Tibial nerve (tissue), 4 donors: ENCODE measurements at regions not wholly inside any gene's neighbourhood (a gene's known extent, or its start where the extent isn't known, plus 50 kb on each side); places are given as distances from the start of the nearest gene placed in this dataset.
"Not testable (repeated sequence)": the region's sequence is repeated elsewhere in the genome, so short reads cannot be mapped to it uniquely, and the experiment has no call there.

Experiments
- DNase-seq, 2 donors: peaks; one replicate each; pipeline ENCODE4 v3.0.0-alpha.2; 2019; ENCODE audit warnings: low spot score in 2 of 2
- H3K27ac ChIP-seq, 4 donors: fragments of 200-600 bp; sonication (generic) in 3 of 4; one replicate each; pipeline ENCODE4 v1.5.1; 2017 to 2019; ENCODE audit warnings: mild to moderate bottlenecking in 1 of 4
- H3K27me3 ChIP-seq, 2 donors: fragments of 200-600 bp; sonication (generic) in 1 of 2; one replicate each; pipeline versions ENCODE4 v1.5.1 to v1.6.0; 2017 to 2019
- H3K36me3 ChIP-seq, 3 donors: fragments of 200-600 bp; sonication (generic); one replicate each; pipeline ENCODE4 v1.5.1; 2018 to 2019
- H3K4me1 ChIP-seq, 4 donors: fragments of 200-600 bp; sonication (generic) in 3 of 4; one replicate each; pipeline ENCODE4 v1.5.1; 2017 to 2019
- H3K4me3 ChIP-seq, 4 donors: fragments of 200-600 bp; sonication (generic) in 3 of 4; one replicate each; pipeline ENCODE4 v1.5.1; 2017 to 2019; ENCODE audit warnings: mild to moderate bottlenecking in 1 of 4, moderate library complexity in 1 of 4
- H3K9me3 ChIP-seq, 4 donors: fragments of 200-600 bp; sonication (generic) in 3 of 4; one replicate each; pipeline ENCODE4 v1.5.1; 2017 to 2019
- EP300 ChIP-seq, 2 donors: sonication (generic); formaldehyde crosslinking; IDR thresholded peaks; one replicate each; pipeline ENCODE4 v1.6.1; 2017; ENCODE audit warnings: antibody characterized with exemption in 2 of 2, mild to moderate bottlenecking in 1 of 2
- POLR2A ChIP-seq, 2 donors: fragments of 450-650 bp; IDR thresholded peaks; one replicate each; pipeline ENCODE4 v1.6.1; 2017; ENCODE audit warnings: antibody characterized with exemption in 2 of 2, mild to moderate bottlenecking in 2 of 2, moderate library complexity in 2 of 2
- WGBS, 2 donors: methylation state at CpG; one replicate each; pipeline ENCODE4 v1.1.5; 2018; 5-methylcytosine and 5-hydroxymethylcytosine counted together
- TF ChIP-seq, protein P1 (sequence below), 5 experiments: fragments of 200-600 bp in 3 of 5; fragments of 450-650 bp in 2 of 5; sonication (generic) in 3 of 5; IDR thresholded peaks; one replicate each; pipeline ENCODE4 v1.5.1; 2016 to 2019; ENCODE audit warnings: antibody characterized with exemption in 5 of 5, mild to moderate bottlenecking in 3 of 5, moderate library complexity in 2 of 5

DNA sequence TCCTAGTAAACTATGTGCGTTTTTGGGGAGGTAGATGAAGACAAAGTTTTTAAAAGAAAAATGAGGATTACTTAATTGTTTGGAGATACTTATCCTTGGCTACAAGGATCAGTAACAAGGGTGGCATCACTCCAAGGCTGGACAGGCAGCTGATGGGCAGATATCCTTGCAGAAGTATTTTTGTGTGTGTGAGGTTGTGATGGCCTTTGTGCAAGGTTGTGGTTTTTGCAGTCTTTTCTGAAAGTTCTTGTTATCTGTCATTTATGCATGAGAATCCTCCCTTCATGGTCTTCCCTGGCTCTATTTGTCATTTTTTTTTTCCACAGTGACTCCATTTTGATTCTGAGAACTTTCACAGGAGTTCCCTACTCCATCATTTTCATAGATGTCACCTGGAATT lies 96.0 kb upstream of the C1GALT1C1 start:
- H3K4me3 ChIP-seq = no peak overlapping the region
- no peak overlapping the region for H3K27ac ChIP-seq
- TF ChIP-seq, protein P1, sequence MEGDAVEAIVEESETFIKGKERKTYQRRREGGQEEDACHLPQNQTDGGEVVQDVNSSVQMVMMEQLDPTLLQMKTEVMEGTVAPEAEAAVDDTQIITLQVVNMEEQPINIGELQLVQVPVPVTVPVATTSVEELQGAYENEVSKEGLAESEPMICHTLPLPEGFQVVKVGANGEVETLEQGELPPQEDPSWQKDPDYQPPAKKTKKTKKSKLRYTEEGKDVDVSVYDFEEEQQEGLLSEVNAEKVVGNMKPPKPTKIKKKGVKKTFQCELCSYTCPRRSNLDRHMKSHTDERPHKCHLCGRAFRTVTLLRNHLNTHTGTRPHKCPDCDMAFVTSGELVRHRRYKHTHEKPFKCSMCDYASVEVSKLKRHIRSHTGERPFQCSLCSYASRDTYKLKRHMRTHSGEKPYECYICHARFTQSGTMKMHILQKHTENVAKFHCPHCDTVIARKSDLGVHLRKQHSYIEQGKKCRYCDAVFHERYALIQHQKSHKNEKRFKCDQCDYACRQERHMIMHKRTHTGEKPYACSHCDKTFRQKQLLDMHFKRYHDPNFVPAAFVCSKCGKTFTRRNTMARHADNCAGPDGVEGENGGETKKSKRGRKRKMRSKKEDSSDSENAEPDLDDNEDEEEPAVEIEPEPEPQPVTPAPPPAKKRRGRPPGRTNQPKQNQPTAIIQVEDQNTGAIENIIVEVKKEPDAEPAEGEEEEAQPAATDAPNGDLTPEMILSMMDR (IDR thresholded peaks at IDR 0.05) = no peak
- TF ChIP-seq EP300 (IDR thresholded peaks at IDR 0.05) = no peak
- TF ChIP-seq POLR2A (IDR thresholded peaks at IDR 0.05) = no peak
- no peak for DNase-seq
- no peaks in the 10 kb centered on the region for H3K9me3 ChIP-seq
- H3K27me3 ChIP-seq = no peaks in the 10 kb centered on the region
- peaks cover 0 to 4% (median 0%) of the 10 kb centered on the region in 4 donors for H3K4me1 ChIP-seq
- no peaks in the 10 kb centered on the region for H3K36me3 ChIP-seq
- WGBS, 2 donors = 73 to 86% methylated on average over 1 of the region's 1 CpG

DNA sequence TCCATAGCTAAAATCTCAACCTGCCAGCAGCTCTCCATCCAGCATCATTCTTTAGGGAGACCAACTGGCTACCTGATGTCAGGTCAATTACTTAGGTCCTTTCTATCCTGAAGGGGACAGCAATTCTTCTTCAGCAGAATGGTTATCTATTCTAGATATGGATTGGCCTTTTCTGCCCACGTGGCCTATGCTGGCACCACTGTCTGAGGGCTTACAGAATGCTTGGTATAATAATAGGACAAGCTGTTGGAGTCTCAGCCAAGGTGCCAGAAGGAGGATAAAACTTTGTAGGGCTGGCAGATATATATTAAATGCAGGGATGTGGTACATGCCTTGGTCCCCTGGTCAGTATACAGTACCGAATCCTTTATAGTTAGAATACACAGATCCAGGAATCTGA lies 89.8 kb upstream of the C1GALT1C1 start:
- H3K27me3 ChIP-seq = no peaks in the 10 kb centered on the region
- H3K36me3 ChIP-seq = no peaks in the 10 kb centered on the region
- H3K4me1 ChIP-seq = no peaks in the 10 kb centered on the region
- H3K4me3 ChIP-seq = no peak overlapping the region
- TF ChIP-seq EP300 (IDR thresholded peaks at IDR 0.05) (no peak), POLR2A (IDR thresholded peaks at IDR 0.05) (no peak)
- TF ChIP-seq, protein P1 (IDR thresholded peaks at IDR 0.05) = no peak
- no peaks in the 10 kb centered on the region for H3K9me3 ChIP-seq
- DNase-seq = no peak
- WGBS, 2 donors = 63 to 77% methylated on average over 2 of the region's 2 CpGs
- no peak overlapping the region for H3K27ac ChIP-seq

GRCh38 chrX:120718969-120719368 lies 89.1 kb upstream of the C1GALT1C1 start:
- H3K9me3 ChIP-seq = no peaks in the 10 kb centered on the region
- H3K27me3 ChIP-seq = no peaks in the 10 kb centered on the region
- TF ChIP-seq POLR2A (IDR thresholded peaks at IDR 0.05) = no peak
- TF ChIP-seq EP300 (IDR thresholded peaks at IDR 0.05) = no peak
- TF ChIP-seq, protein P1 (IDR thresholded peaks at IDR 0.05) = no peak
- no peaks in the 10 kb centered on the region for H3K4me1 ChIP-seq
- WGBS, 2 donors = 96 to 100% methylated on average over 2 of the region's 2 CpGs
- H3K36me3 ChIP-seq = no peaks in the 10 kb centered on the region
- no peak for DNase-seq
- no peak overlapping the region for H3K27ac ChIP-seq
- no peak overlapping the region for H3K4me3 ChIP-seq

- not testable (repeated sequence) for H3K36me3 ChIP-seq, H3K27me3 ChIP-seq, H3K9me3 ChIP-seq, H3K4me3 ChIP-seq, DNase-seq, H3K27ac ChIP-seq, H3K4me1 ChIP-seq
- WGBS, 2 donors = 98 to 100% methylated on average over 2 of the region's 2 CpGs
These were observed 72.5 kb upstream of the C1GALT1C1 start for GRCh38 chrX:120702337-120702736.

DNA sequence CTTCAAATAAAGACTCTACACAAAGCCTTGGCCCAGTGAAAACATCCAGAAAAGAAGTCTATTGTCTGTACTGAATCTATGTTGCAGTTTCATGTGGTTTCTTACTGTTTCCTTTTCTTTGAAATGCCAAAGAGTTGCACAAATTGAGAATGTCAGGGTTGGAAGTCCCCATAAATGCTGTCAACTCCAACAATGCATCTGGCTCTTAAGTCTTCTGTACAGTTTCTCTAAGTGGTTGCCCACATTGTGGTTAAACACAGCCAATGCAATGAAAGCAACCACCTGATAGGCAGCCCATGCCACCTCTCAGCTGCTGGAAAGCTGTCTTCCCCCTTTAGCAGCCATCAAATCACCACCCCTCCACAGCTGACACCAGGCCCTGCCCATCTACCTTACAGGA lies 67.2 kb upstream of the C1GALT1C1 start:
- Histone ChIP-seq H3K9me3 (no peaks in the 10 kb centered on the region), H3K4me1 (no peaks in the 10 kb centered on the region), H3K36me3 (no peaks in the 10 kb centered on the region), H3K4me3 (no peak overlapping the region), H3K27ac (no peak overlapping the region), H3K27me3 (no peaks in the 10 kb centered on the region)
- TF ChIP-seq POLR2A (IDR thresholded peaks at IDR 0.05) = no peak
- TF ChIP-seq EP300 (IDR thresholded peaks at IDR 0.05) = no peak
- TF ChIP-seq, protein P1 (IDR thresholded peaks at IDR 0.05) = no peak
- no peak for DNase-seq

DNA sequence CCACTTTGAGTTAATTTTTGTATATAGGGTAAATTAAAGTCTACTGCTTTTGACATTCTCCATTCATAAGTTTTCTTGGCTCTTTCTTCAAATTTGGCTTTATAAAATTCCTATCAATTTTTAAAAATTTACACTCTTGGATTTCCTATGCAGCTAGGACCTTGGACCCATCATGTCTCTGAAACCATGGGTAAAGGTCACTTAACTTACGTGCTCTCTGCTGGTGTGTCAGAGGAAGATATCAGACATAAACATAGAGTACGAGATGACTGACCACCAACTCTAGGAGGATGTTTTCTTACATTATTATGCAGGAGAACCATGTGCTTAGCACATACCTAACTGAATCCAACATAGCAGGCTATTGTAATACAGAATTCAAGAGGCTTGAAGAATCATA lies 62.5 kb upstream of the C1GALT1C1 start:
- no peak for TF ChIP-seq POLR2A (IDR thresholded peaks at IDR 0.05)
- no peak for TF ChIP-seq EP300 (IDR thresholded peaks at IDR 0.05)
- TF ChIP-seq, protein P1 (IDR thresholded peaks at IDR 0.05) = no peak
- 65 to 91% methylated on average over 2 of the region's 2 CpGs for WGBS, 2 donors

More for the DNA sequence above, 62.5 kb upstream of the C1GALT1C1 start:
- H3K4me3 ChIP-seq = no peak overlapping the region
- no peaks in the 10 kb centered on the region for H3K9me3 ChIP-seq
- no peak overlapping the region for H3K27ac ChIP-seq
- DNase-seq = no peak
- H3K27me3 ChIP-seq = no peaks in the 10 kb centered on the region
- H3K36me3 ChIP-seq = no peaks in the 10 kb centered on the region
- no peaks in the 10 kb centered on the region for H3K4me1 ChIP-seq
